GM19328 (cell line): ENCODE measurements at regions not wholly inside any gene's neighbourhood (a gene's known extent, or its start where the extent isn't known, plus 50 kb on each side); places are given as distances from the start of the nearest gene placed in this dataset.
"Not testable (repeated sequence)": the region's sequence is repeated elsewhere in the genome, so short reads cannot be mapped to it uniquely, and the experiment has no call there.

Source experiments
- ATAC-seq: cut with Tn5 transposase; IDR thresholded peaks from one replicate; pipeline ENCODE4 v1.9.1; 2021; ENCODE audit warnings: mild to moderate bottlenecking, moderate library complexity; ENCODE audit not compliant: unreplicated experiment

- ATAC-seq, result no peak
Measured at GRCh38 chr12:58757422-58757821, 162.9 kb downstream of the LRIG3 start.

- ATAC-seq, result not testable (repeated sequence)
Measured at GRCh38 chr12:58759745-58760144, 160.6 kb downstream of the LRIG3 start.

- ATAC-seq, result no peak
Measured at GRCh38 chr12:58761308-58761707, 159.0 kb downstream of the LRIG3 start.

GRCh38 chr12:58764100-58764953, 156.0 kb downstream of the LRIG3 start:
- ATAC-seq, result no peak

GRCh38 chr12:58765076-58765475, 155.2 kb downstream of the LRIG3 start:
- ATAC-seq, result no peak

GRCh38 chr12:58765653-58766512, 154.4 kb downstream of the LRIG3 start:
- ATAC-seq, result no peak

GRCh38 chr12:58766513-58766870, 153.8 kb downstream of the LRIG3 start:
- ATAC-seq, result no peak

- ATAC-seq, result no peak
Measured at GRCh38 chr12:58767496-58767895, 152.8 kb downstream of the LRIG3 start.

GRCh38 chr12:58773986-58774385, 146.3 kb downstream of the LRIG3 start:
- ATAC-seq, result no peak

- no peak for ATAC-seq
Measured at GRCh38 chr12:58774731-58775130, 145.6 kb downstream of the LRIG3 start.

- ATAC-seq, result no peak
Measured at GRCh38 chr12:58775396-58775795, 144.9 kb downstream of the LRIG3 start.

GRCh38 chr12:58776144-58776543, 144.2 kb downstream of the LRIG3 start:
- no peak for ATAC-seq

- ATAC-seq, result no peak
Measured at GRCh38 chr12:58777815-58778214, 142.5 kb downstream of the LRIG3 start.

GRCh38 chr12:58781609-58782008, 138.7 kb downstream of the LRIG3 start:
- no peak for ATAC-seq

- no peak for ATAC-seq
Measured at GRCh38 chr12:58787021-58787760, 133.1 kb downstream of the LRIG3 start.

- ATAC-seq, result no peak
Measured at GRCh38 chr12:58794859-58795258, 125.4 kb downstream of the LRIG3 start.

GRCh38 chr12:58795825-58796224, 124.5 kb downstream of the LRIG3 start:
- no peak for ATAC-seq

- no peak for ATAC-seq
Measured at GRCh38 chr12:58801986-58802385, 118.3 kb downstream of the LRIG3 start.

GRCh38 chr12:58803908-58804307, 116.4 kb downstream of the LRIG3 start:
- ATAC-seq, result no peak

GRCh38 chr12:58804749-58805148, 115.6 kb downstream of the LRIG3 start:
- ATAC-seq, result peak; percentile 80

- ATAC-seq, result no peak
Measured at GRCh38 chr12:58809064-58809607, 111.2 kb downstream of the LRIG3 start.
